NOMO-1 treated with dmso at 0.1 percent for 144 hours (cell line): ENCODE measurements at regions not wholly inside any gene's neighbourhood (a gene's known extent, or its start where the extent isn't known, plus 50 kb on each side); places are given as distances from the start of the nearest gene placed in this dataset.
"Not testable (repeated sequence)": the region's sequence is repeated elsewhere in the genome, so short reads cannot be mapped to it uniquely, and the experiment has no call there.

ENCODE experiments used
- DNase-seq: peaks from one replicate; lab custom pipeline; 2025; ENCODE audit not compliant: unreplicated experiment; lab: John Stamatoyannopoulos, UW

GRCh38 chr16:58815181-58815888, 81.2 kb upstream of the GOT2 start:
- DNase-seq = no peak

GRCh38 chr16:58814348-58814801, 80.3 kb upstream of the GOT2 start:
- DNase-seq = peak; percentile 44

- no peak for DNase-seq
Observed at GRCh38 chr16:58809213-58809612, 75.1 kb upstream of the GOT2 start.

DNA sequence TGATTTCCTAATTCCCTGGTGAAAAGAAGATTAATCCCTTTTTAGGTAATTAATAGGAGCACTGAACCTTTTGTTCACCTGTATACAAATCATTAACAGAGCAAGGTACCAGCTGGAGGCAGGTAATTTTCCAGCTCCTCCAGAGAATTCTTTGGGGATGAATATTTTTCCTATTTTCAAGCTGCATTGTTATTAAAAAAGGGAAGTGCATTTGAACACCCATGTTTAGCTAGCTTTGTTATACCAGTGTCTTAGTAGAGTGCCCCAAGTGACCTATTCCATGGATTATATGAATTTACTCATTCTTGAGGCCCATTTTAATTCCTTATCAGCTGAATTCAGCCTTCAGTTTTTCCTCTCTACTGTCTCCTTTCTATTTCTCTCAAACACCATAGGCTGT, 73.2 kb upstream of the GOT2 start:
- no peak for DNase-seq

- DNase-seq = no peak
Observed at GRCh38 chr16:58801838-58802237, 67.7 kb upstream of the GOT2 start.

DNA sequence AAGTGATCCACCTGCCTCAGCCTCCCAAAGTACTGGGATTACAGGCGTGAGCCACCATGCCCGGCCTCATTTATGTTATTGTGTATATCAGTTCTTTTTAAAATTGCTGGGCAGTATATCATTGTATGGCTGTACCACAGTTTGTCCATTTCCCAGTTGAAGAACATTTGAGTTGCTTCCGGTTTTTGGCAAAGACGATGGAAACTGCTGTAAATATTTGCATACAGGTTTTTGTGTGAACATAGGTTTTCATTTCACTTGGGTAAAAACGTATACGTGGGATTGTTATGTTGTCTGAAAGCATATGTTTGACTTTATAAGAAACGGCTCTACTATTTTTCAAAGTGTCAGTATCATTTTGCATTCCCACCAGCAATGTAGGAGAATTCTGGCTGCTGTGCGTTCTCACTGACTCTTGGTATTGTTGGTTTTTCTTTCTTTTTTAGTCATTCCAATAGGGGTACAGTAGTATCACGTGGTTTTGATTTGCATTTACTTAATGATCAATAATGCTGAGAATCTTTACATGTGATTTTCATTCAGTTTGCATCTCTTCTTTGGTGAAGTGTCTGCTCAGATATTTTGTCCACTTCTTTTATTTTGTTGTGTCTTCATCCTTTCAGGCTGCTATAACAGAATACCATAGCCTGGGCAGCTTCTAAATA, 63.2 kb upstream of the GOT2 start:
- no peak for DNase-seq

DNA sequence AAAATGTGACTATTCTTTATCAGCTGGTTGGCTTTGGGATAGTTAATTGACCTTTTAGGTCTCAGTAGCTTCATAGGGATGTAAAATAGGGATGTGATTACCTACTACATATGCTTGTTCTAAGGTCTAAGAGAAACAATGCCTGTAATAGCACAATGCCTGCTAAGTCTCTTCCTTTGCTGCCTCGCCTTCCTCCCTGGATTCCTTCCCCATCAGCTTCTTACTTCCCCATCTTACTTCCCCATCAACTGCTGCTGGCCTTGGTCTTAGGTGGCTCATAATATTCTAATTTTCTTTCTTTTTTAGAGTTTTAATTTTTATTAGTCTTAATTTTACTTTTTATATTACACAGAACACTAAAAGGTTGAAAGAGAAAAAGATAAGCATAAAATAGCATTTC, 59.2 kb upstream of the GOT2 start:
- DNase-seq = peak; percentile 3

DNA sequence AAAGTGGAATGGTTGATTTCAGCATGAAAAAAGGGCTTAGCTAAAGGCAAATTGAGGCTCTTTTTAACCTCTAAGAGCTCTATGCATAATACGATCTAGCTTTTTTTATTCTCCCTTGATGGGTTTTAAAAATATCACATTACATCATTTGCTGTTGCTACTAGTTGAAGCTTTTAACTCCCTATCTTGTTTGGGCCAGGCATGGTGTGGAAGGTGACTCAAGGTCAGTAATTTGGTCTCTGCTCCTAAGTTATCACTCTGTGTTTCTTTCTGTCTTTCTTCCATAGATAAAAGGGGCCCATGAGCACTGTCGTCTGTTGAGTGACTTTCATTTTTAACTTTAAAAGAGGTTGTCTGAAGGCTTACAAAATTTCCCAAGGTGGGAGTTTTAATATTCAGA, 58.1 kb upstream of the GOT2 start:
- DNase-seq = no peak

GRCh38 chr16:58790816-58791557, 56.9 kb upstream of the GOT2 start:
- DNase-seq = not testable (repeated sequence)

GRCh38 chr16:58789351-58789750, 55.2 kb upstream of the GOT2 start:
- DNase-seq = peak; percentile 23
